Mononuclear cell (primary cell): ENCODE measurements at regions not wholly inside any gene's neighbourhood (a gene's known extent, or its start where the extent isn't known, plus 50 kb on each side); places are given as distances from the start of the nearest gene placed in this dataset.
"Not testable (repeated sequence)": the region's sequence is repeated elsewhere in the genome, so short reads cannot be mapped to it uniquely, and the experiment has no call there.

Experiments
- H3K27me3 ChIP-seq: 2 replicates; pipeline ENCODE4 v1.6.0; 2011; ENCODE audit warnings: low read length, control low read depth; ENCODE audit not compliant: insufficient read depth
- H3K4me1 ChIP-seq: 2 replicates; pipeline ENCODE4 v1.5.1; 2011; ENCODE audit warnings: mild to moderate bottlenecking, low read length, control low read depth; ENCODE audit not compliant: insufficient read depth
- H3K4me3 ChIP-seq: 2 replicates; pipeline ENCODE4 v1.5.1; 2011; ENCODE audit warnings: mild to moderate bottlenecking, low read length, moderate library complexity
- H3K9me3 ChIP-seq: 2 replicates; pipeline ENCODE4 v1.5.1; 2011; ENCODE audit warnings: low read depth, mild to moderate bottlenecking, control low read depth, low read length

GRCh38 chr6:63487103-63487813 is 85.0 kb upstream of the LOC128125822 start:
- no peaks in the 10 kb centered on the region for H3K9me3 ChIP-seq
- no peaks in the 10 kb centered on the region for H3K27me3 ChIP-seq
- H3K4me1 ChIP-seq: no peaks in the 10 kb centered on the region
- no peak overlapping the region for H3K4me3 ChIP-seq

GRCh38 chr6:63491119-63491518 is 81.2 kb upstream of the LOC128125822 start:
- no peaks in the 10 kb centered on the region for H3K27me3 ChIP-seq
- H3K4me1 ChIP-seq: no peaks in the 10 kb centered on the region
- no peaks in the 10 kb centered on the region for H3K9me3 ChIP-seq
- H3K4me3 ChIP-seq: no peak overlapping the region

- Histone ChIP-seq H3K27me3 (no peaks in the 10 kb centered on the region), H3K9me3 (no peaks in the 10 kb centered on the region), H3K4me1 (no peaks in the 10 kb centered on the region), H3K4me3 (no peak overlapping the region)
These were observed 79.8 kb upstream of the LOC128125822 start for GRCh38 chr6:63492476-63492875.

GRCh38 chr6:63493557-63493956 is 78.7 kb upstream of the LOC128125822 start:
- H3K4me1 ChIP-seq: no peaks in the 10 kb centered on the region
- no peaks in the 10 kb centered on the region for H3K9me3 ChIP-seq
- H3K27me3 ChIP-seq: no peaks in the 10 kb centered on the region
- no peak overlapping the region for H3K4me3 ChIP-seq

GRCh38 chr6:63496361-63496804 is 75.9 kb upstream of the LOC128125822 start:
- Histone ChIP-seq H3K4me3 (no peak overlapping the region), H3K4me1 (no peaks in the 10 kb centered on the region), H3K9me3 (no peaks in the 10 kb centered on the region), H3K27me3 (no peaks in the 10 kb centered on the region)

GRCh38 chr6:63502156-63502555 is 70.1 kb upstream of the LOC128125822 start:
- Histone ChIP-seq H3K9me3 (no peaks in the 10 kb centered on the region), H3K27me3 (no peaks in the 10 kb centered on the region), H3K4me3 (no peak overlapping the region), H3K4me1 (no peaks in the 10 kb centered on the region)

GRCh38 chr6:63503199-63503598 is 69.1 kb upstream of the LOC128125822 start:
- no peaks in the 10 kb centered on the region for H3K9me3 ChIP-seq
- no peaks in the 10 kb centered on the region for H3K4me1 ChIP-seq
- H3K4me3 ChIP-seq: no peak overlapping the region
- no peaks in the 10 kb centered on the region for H3K27me3 ChIP-seq

- Histone ChIP-seq H3K4me3 (no peak overlapping the region), H3K4me1 (no peaks in the 10 kb centered on the region), H3K27me3 (no peaks in the 10 kb centered on the region), H3K9me3 (no peaks in the 10 kb centered on the region)
These were observed 67.4 kb upstream of the LOC128125822 start for GRCh38 chr6:63504777-63505384.

GRCh38 chr6:63507096-63507495 is 65.2 kb upstream of the LOC128125822 start:
- Histone ChIP-seq H3K4me1 (no peaks in the 10 kb centered on the region), H3K4me3 (no peak overlapping the region), H3K27me3 (no peaks in the 10 kb centered on the region), H3K9me3 (no peaks in the 10 kb centered on the region)

- H3K27me3 ChIP-seq: no peaks in the 10 kb centered on the region
- no peak overlapping the region for H3K4me3 ChIP-seq
- no peaks in the 10 kb centered on the region for H3K4me1 ChIP-seq
- H3K9me3 ChIP-seq: no peaks in the 10 kb centered on the region
These were observed 62.5 kb upstream of the LOC128125822 start for GRCh38 chr6:63509652-63510352.

GRCh38 chr6:63510353-63510686 is 62.0 kb upstream of the LOC128125822 start:
- Histone ChIP-seq H3K9me3 (no peaks in the 10 kb centered on the region), H3K27me3 (no peaks in the 10 kb centered on the region), H3K4me3 (no peak overlapping the region), H3K4me1 (no peaks in the 10 kb centered on the region)

GRCh38 chr6:63510849-63511248 is 61.4 kb upstream of the LOC128125822 start:
- no peaks in the 10 kb centered on the region for H3K4me1 ChIP-seq
- H3K4me3 ChIP-seq: no peak overlapping the region
- no peaks in the 10 kb centered on the region for H3K27me3 ChIP-seq
- no peaks in the 10 kb centered on the region for H3K9me3 ChIP-seq

GRCh38 chr6:63514488-63515173 is 57.6 kb upstream of the LOC128125822 start:
- Histone ChIP-seq H3K4me1 (no peaks in the 10 kb centered on the region), H3K27me3 (no peaks in the 10 kb centered on the region), H3K4me3 (no peak overlapping the region), H3K9me3 (no peaks in the 10 kb centered on the region)

- H3K4me3 ChIP-seq, H3K4me1 ChIP-seq, H3K9me3 ChIP-seq, H3K27me3 ChIP-seq: not testable (repeated sequence)
These were observed 57.1 kb upstream of the LOC128125822 start for GRCh38 chr6:63515227-63515626.
